ENCODE measurements at regions not wholly inside any gene's neighbourhood (a gene's known extent, or its start where the extent isn't known, plus 50 kb on each side); places are given as distances from the start of the nearest gene placed in this dataset.
"Not testable (repeated sequence)": the region's sequence is repeated elsewhere in the genome, so short reads cannot be mapped to it uniquely, and the experiment has no call there.

- FAIRE-seq, result no peak
These were observed 634.3 kb downstream of the TMEM182 start for GRCh38 chr2:103396152-103396551.

GRCh38 chr2:103401621-103402020, 639.8 kb downstream of the TMEM182 start:
- no peak for FAIRE-seq

GRCh38 chr2:103402336-103402735, 640.5 kb downstream of the TMEM182 start:
- FAIRE-seq, result no peak

DNA sequence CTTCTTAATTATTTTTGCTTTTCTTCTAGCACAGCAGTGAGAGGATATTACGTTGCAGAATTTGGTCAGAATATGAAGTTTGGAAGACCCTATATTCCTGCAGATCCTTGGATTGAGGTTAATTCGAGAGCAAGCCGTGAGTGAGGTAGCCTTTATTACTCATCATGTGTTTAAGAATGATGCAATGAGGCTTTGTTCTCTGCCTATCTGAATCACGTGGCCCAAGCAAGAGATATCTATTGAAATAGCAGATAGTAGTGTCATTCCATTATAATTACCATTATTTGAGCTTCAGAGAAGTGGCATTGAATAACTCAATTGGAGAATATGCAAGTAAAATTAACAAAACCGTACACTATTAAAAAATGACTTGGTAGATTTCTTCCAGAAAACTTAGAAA, 641.1 kb downstream of the TMEM182 start:
- no peak for FAIRE-seq

- FAIRE-seq, result not testable (repeated sequence)
These were observed 641.6 kb downstream of the TMEM182 start for GRCh38 chr2:103403388-103403787.

DNA sequence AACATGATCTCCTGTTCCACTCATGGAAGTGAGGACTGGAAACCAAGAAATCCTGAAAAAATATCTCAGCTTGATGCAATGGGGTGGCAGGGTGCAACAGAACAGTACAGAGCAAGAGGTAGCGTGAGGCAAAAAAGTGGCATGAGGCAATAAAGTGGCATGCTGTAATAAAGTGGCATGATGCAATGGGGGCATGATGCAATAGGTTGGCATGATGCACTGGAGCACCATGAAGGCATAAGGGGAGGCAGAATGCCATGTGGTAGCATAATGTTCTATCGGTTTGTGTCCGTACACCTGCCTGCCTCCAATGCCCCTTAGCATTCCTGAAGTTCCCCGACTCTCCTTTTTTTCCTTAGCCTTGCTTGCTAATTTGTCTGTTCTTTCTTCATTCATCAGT, 648.4 kb downstream of the TMEM182 start:
- FAIRE-seq, result no peak

GRCh38 chr2:103419506-103419905, 657.7 kb downstream of the TMEM182 start:
- no peak for FAIRE-seq

DNA sequence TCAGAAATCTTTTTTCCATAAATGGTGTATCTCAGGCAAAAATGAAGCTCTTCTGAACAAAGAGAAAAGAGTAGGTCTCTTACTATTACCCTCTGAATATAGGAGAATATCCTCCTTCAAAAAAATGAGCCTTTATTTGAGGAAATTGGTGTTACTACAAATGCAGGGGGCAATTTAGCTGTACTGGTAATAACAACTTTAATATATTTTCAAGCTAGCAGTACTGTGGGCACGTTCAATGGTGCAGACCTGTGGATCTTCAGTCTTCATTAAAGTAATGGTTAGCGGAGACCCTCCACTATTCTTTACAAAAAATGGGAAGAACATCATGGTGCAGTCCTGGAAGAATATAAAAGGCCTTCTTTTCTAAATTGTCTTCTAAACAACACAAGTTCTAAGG, 661.3 kb downstream of the TMEM182 start:
- FAIRE-seq, result no peak

- FAIRE-seq, result no peak
These were observed 665.7 kb downstream of the TMEM182 start for GRCh38 chr2:103427567-103427966.

- no peak for FAIRE-seq
These were observed 668.4 kb downstream of the TMEM182 start for GRCh38 chr2:103430191-103430590.

- FAIRE-seq, result no peak
These were observed 673.2 kb downstream of the TMEM182 start for GRCh38 chr2:103435010-103435409.

- no peak for FAIRE-seq
These were observed 675.3 kb downstream of the TMEM182 start for GRCh38 chr2:103437161-103437560.

GRCh38 chr2:103445347-103445746, 683.5 kb downstream of the TMEM182 start:
- no peak for FAIRE-seq

DNA sequence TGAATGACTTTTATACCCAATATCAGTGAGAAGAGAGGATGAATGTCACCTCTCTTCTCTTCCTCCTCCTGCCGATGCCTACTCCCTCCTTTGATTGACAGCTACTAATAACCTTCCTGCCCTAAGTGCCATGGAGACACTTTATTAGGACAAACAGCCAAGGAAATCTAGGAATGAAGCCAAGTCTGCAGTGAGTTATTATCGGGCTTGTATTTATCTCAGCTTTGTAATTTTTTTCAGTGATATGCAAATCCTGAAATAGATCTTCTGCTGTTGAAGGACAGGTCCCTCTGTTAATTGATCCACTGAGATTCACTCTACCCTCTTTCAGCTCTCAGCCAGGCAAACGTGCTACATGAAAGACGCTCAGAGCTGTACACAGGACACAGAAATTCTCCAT, 686.7 kb downstream of the TMEM182 start:
- no peak for FAIRE-seq

GRCh38 chr2:103451283-103451682, 689.5 kb downstream of the TMEM182 start:
- no peak for FAIRE-seq

DNA sequence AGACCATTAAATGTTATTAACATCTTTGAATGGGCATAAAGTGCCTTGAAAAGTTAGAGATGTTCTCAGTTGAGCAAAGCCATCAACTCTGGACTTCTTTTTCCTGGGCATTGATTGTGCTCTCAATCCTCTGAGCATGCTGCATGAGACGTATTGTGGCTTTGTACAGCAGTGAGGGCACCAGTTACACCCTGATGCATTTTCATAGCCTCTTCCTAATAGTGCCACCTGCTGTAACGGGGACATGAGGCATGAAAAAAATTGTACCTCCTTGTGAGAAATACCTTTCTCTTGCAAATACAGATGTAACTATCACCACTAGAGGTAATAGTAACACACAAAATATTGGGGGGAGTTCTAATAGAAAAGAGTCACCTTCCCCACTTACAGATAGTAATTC, 697.5 kb downstream of the TMEM182 start:
- FAIRE-seq, result no peak

- no peak for FAIRE-seq
These were observed 700.3 kb downstream of the TMEM182 start for GRCh38 chr2:103462101-103462500.

DNA sequence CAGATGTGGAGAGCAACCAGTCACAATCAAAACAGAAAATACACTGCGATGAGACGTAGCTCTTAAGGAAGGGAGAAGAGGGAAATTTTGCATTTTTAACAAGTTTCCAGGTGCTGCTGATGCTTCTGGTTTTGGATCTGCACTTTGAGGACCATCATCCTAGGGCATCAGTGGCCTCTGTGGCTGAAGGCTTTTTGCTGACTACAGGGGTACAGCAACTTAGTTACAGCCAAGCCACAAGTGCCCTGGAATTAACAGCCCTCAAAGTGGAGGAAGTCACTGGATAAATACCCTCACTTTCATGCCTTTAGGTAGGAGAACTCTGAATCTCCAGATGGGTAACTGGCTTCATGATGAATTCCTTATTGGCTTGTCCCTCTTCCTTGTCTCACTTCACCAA, 700.9 kb downstream of the TMEM182 start:
- FAIRE-seq, result no peak

DNA sequence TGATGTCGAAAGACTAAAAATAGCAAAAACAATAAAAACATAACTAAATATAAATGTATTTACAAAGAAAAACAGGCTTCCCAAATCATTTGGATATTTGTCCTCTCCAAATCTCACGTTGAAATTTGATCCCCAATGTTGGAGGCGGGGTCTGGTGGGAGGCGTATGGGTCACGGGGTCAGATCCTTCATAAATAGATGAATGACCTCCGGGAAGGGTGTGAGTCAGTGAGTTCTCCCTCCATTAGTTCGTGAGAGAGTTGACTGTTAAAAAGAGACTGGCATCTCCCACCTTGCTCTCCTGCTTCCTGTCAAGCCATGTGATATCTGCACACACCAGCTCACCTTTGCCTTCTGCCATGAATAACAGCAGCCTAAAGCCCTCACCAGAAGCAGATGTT, 703.0 kb downstream of the TMEM182 start:
- no peak for FAIRE-seq

- no peak for FAIRE-seq
These were observed 708.0 kb downstream of the TMEM182 start for GRCh38 chr2:103469800-103470199.

DNA sequence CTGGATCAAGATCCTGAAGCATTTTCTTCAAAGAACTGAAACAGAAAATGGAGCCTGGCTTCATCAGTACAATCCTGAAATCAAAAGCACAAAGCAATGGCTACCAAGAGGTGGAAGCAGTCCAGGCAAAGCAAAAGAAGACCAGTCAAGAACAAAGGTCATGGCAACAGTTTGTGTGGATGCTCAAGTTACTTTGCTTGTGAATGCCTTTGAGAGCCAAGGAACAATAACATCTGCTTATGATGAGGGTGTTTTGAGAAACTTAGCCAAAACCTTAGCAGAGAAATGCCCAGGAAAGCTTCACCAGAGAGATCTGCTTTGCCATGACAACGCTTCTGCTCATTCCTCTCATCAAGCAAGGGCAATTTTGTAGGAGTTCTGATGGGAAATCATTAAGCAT, 723.1 kb downstream of the TMEM182 start:
- FAIRE-seq, result no peak

- no peak for FAIRE-seq
These were observed 735.0 kb downstream of the TMEM182 start for GRCh38 chr2:103496850-103497249.

DNA sequence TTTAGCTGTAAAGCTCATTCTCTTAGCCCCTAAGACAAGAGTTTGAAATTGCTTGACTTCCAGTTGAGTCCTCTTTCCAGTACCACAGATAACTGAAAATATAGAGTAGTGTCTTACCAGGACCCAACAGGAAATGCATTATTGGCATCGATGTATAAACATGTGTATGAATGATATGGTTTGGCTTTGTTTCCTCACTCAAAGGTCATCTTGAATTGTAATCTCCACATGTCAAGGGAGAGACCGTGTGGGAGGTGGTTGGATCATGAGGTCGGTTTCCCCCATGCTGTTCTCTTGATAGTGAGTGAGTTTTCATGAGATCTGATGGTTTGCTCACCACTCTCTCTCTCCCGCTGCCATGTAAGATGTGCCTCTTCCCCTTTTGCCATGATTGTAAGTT, 745.0 kb downstream of the TMEM182 start:
- FAIRE-seq, result no peak

DNA sequence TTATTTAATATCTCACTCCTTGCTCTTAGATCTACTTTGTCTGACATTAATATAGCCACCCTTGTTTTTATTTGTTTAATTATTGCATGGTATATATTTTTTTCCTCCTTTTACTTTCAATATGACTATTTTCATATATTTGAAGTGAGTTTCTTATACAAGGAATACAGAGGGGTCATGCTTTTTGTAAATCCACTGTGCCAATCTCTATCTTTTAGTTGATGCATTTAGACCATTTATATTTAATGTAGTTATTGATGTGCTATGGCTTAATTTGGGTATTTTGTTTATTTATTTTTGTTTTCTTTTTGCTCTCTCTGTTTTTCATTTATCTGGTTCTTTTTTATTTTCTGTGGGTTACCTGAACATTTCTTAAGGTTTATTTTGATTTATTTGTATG, 750.6 kb downstream of the TMEM182 start:
- no peak for FAIRE-seq

GRCh38 chr2:103520547-103520946, 758.7 kb downstream of the TMEM182 start:
- FAIRE-seq, result no peak

GRCh38 chr2:103525756-103526155, 763.9 kb downstream of the TMEM182 start:
- no peak for FAIRE-seq

Measured in islet of Langerhans (tissue), 1 donor.